ENCODE measurements at regions not wholly inside any gene's neighbourhood (a gene's known extent, or its start where the extent isn't known, plus 50 kb on each side); places are given as distances from the start of the nearest gene placed in this dataset.

DNA sequence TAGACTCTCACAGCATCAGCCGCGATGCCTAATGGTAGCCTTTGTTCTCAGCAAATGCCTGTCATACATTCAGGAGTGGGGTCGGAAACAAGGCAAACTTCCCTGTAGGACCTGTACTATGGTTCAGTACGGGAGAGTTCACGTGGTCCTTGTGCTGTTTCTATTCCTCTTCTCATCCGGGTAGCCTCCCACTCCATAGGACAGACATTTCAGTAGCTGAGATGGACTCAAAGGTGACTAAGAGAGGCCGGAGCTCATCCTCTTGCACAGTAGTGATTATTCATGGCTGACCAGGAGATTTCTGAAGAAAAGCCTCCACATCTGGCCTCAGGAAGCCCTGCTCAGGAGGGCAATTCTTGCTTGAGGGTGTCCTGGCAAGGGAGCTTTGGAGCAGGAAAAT is 117.8 kb upstream of the SPRED2 start:
- TF ChIP-seq, protein P1, sequence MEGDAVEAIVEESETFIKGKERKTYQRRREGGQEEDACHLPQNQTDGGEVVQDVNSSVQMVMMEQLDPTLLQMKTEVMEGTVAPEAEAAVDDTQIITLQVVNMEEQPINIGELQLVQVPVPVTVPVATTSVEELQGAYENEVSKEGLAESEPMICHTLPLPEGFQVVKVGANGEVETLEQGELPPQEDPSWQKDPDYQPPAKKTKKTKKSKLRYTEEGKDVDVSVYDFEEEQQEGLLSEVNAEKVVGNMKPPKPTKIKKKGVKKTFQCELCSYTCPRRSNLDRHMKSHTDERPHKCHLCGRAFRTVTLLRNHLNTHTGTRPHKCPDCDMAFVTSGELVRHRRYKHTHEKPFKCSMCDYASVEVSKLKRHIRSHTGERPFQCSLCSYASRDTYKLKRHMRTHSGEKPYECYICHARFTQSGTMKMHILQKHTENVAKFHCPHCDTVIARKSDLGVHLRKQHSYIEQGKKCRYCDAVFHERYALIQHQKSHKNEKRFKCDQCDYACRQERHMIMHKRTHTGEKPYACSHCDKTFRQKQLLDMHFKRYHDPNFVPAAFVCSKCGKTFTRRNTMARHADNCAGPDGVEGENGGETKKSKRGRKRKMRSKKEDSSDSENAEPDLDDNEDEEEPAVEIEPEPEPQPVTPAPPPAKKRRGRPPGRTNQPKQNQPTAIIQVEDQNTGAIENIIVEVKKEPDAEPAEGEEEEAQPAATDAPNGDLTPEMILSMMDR (IDR thresholded peaks at IDR 0.05 in 4 of 5, conservative IDR thresholded peaks at IDR 0.05 in 1 of 5): no peak
- no peak for TF ChIP-seq POLR2A (IDR thresholded peaks at IDR 0.05)
